WTC11 (cell line): ENCODE measurements at regions not wholly inside any gene's neighbourhood (a gene's known extent, or its start where the extent isn't known, plus 50 kb on each side); places are given as distances from the start of the nearest gene placed in this dataset.

Source experiments
- ATAC-seq: fragments of 200-7000 bp; cut with Tn5 transposase; 2 replicates; pipeline ENCODE4 v1.10.0; 2021; ENCODE audit warnings: mild to moderate bottlenecking, moderate library complexity
- CTCF ChIA-PET: fragments of 300-600 bp; sonication (Branson Sonifier 250); formaldehyde crosslinking; loops from one replicate; lab custom pipeline; 2021; ENCODE audit warnings: antibody characterized with exemption; lab: Charles Lee
- POLR2A ChIA-PET: fragments of 350-600 bp; sonication (Branson Sonifier 250); formaldehyde crosslinking; loops from one replicate; lab custom pipeline; 2021; ENCODE audit warnings: antibody characterized with exemption; lab: Charles Lee
- DNase-seq: peaks from one replicate; pipeline ENCODE4 v3.0.0; 2021; ENCODE audit warnings: low spot score
- H3K27ac Mint-ChIP-seq: 2 replicates; pipeline ENCODE4 v1.8.0; 2021; ENCODE audit warnings: mixed read lengths
- H3K27me3 Mint-ChIP-seq: 2 replicates; pipeline ENCODE4 v1.8.0; 2021; ENCODE audit warnings: low read depth, mild to moderate bottlenecking, moderate library complexity, mixed read lengths
- H3K36me3 Mint-ChIP-seq: 2 replicates; pipeline ENCODE4 v1.8.0; 2021; ENCODE audit warnings: mixed read lengths
- H3K4me1 Mint-ChIP-seq: 2 replicates; pipeline ENCODE4 v1.8.0; 2022; ENCODE audit warnings: mixed read lengths
- H3K4me3 Mint-ChIP-seq: 2 replicates; pipeline ENCODE4 v1.8.0; 2021; ENCODE audit warnings: mild to moderate bottlenecking, moderate library complexity, mixed read lengths
- H3K9me3 Mint-ChIP-seq: 2 replicates; pipeline ENCODE4 v1.8.0; 2021; ENCODE audit warnings: mixed read lengths
- CREM ChIP-seq: sonication (generic); formaldehyde crosslinking; IDR thresholded peaks from 2 replicates; pipeline ENCODE4 v1.8.1; 2022; ENCODE audit warnings: mild to moderate bottlenecking, missing genetic modification reagents, moderate library complexity
- ESRRA ChIP-seq: sonication (generic); formaldehyde crosslinking; IDR thresholded peaks from 2 replicates; pipeline ENCODE4 v1.8.1; 2022; ENCODE audit warnings: mild to moderate bottlenecking, missing genetic modification reagents, borderline replicate concordance
- FOXK1 ChIP-seq: sonication (generic); formaldehyde crosslinking; IDR thresholded peaks from 2 replicates; pipeline ENCODE4 v1.8.0; 2022; ENCODE audit warnings: mild to moderate bottlenecking, moderate library complexity, missing genetic modification reagents
- FOXP1 ChIP-seq: sonication (generic); formaldehyde crosslinking; IDR thresholded peaks from 2 replicates; pipeline ENCODE4 v1.8.0; 2022; ENCODE audit warnings: missing genetic modification reagents, mild to moderate bottlenecking, moderate library complexity, borderline replicate concordance
- GABPB1 ChIP-seq: sonication (generic); formaldehyde crosslinking; IDR thresholded peaks from 2 replicates; pipeline ENCODE4 v1.8.1; 2023; ENCODE audit warnings: mild to moderate bottlenecking, missing genetic modification reagents
- GRHL2 ChIP-seq: fragments of 250-450 bp; sonication (Bioruptor Pico); IDR thresholded peaks from 2 replicates; pipeline ENCODE4 v1.8.0; 2022; ENCODE audit warnings: mild to moderate bottlenecking, moderate library complexity; ENCODE audit not compliant: insufficient replicate concordance, severe bottlenecking
- HMGA2 ChIP-seq: fragments of 250-450 bp; sonication (Bioruptor Pico); IDR thresholded peaks from 2 replicates; pipeline ENCODE4 v1.4.0; 2021; ENCODE audit warnings: mild to moderate bottlenecking, moderate library complexity
- JAZF1 ChIP-seq: fragments of 250-450 bp; sonication (Bioruptor Pico); IDR thresholded peaks from 2 replicates; pipeline ENCODE4 v1.9.0; 2021; ENCODE audit warnings: moderate library complexity, mild to moderate bottlenecking, inconsistent platforms
- MYBL2 ChIP-seq: sonication (generic); formaldehyde crosslinking; IDR thresholded peaks from 2 replicates; pipeline ENCODE4 v1.8.1; 2023; ENCODE audit warnings: mild to moderate bottlenecking, moderate library complexity, missing genetic modification reagents
- PRRX2 ChIP-seq: fragments of 250-450 bp; sonication (Bioruptor Pico); IDR thresholded peaks from 2 replicates; pipeline ENCODE4 v1.8.0; 2021; ENCODE audit warnings: mild to moderate bottlenecking
- SMAD4 ChIP-seq: sonication (generic); formaldehyde crosslinking; IDR thresholded peaks from 2 replicates; pipeline ENCODE4 v1.8.0; 2022; ENCODE audit warnings: mild to moderate bottlenecking, missing genetic modification reagents
- SP1 ChIP-seq: sonication (generic); formaldehyde crosslinking; conservative IDR thresholded peaks from 2 replicates; pipeline ENCODE4 v1.8.1; 2022; ENCODE audit warnings: missing genetic modification reagents
- ZNF138 ChIP-seq: sonication (generic); formaldehyde crosslinking; conservative IDR thresholded peaks from 2 replicates; pipeline ENCODE4 v1.8.1; 2022; ENCODE audit warnings: mild to moderate bottlenecking, moderate library complexity, missing genetic modification reagents
- TF ChIP-seq, protein P1 (sequence below): sonication (generic); formaldehyde crosslinking; IDR thresholded peaks from 2 replicates; pipeline ENCODE4 v1.8.1; 2022; ENCODE audit warnings: missing genetic modification reagents, borderline replicate concordance
- TF ChIP-seq, protein P2 (sequence below): fragments of 250-450 bp; sonication (Bioruptor Pico); conservative IDR thresholded peaks from 2 replicates; pipeline ENCODE4 v1.9.0; 2021; ENCODE audit warnings: mild to moderate bottlenecking
- TF ChIP-seq, protein P3 (sequence below): fragments of 250-450 bp; sonication (Bioruptor Pico); IDR thresholded peaks from 2 replicates; pipeline ENCODE4 v1.9.0; 2021; ENCODE audit warnings: mild to moderate bottlenecking, borderline replicate concordance
- TF ChIP-seq, protein P4 (sequence below): sonication (generic); formaldehyde crosslinking; IDR thresholded peaks from 2 replicates; pipeline ENCODE4 v1.8.0; 2022; ENCODE audit warnings: missing genetic modification reagents
- TF ChIP-seq, protein P5 (sequence below): sonication (generic); formaldehyde crosslinking; conservative IDR thresholded peaks from 2 replicates; pipeline ENCODE4 v1.8.1; 2022; ENCODE audit warnings: mild to moderate bottlenecking, missing genetic modification reagents
- TF ChIP-seq, protein P6 (sequence below): sonication (generic); formaldehyde crosslinking; IDR thresholded peaks from 2 replicates; pipeline ENCODE4 v1.8.0; 2023; ENCODE audit warnings: mild to moderate bottlenecking, missing genetic modification reagents
- TF ChIP-seq, protein P7 (sequence below): sonication (generic); formaldehyde crosslinking; IDR thresholded peaks from 2 replicates; pipeline ENCODE4 v1.8.1; 2023; ENCODE audit warnings: mild to moderate bottlenecking, missing genetic modification reagents, moderate library complexity

DNA sequence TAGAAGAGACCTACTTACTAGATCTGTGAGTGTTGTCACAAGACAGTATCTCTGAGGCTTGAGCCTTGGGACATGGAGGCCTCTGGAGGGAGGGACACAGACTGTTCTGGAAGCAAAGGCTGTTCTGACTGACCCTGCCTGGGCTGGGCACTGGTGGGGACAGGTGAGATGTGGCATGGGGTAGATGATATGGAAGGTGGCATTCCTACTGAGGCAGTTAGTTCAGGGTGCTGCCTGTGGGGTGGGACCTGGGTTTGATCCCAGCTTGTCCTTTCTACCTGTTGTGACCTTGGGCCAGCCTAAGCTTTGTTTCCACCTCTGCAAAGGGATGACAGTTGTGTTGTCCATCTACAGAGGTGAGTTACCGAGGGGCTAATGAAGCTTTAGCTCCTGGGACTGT is 140.2 kb downstream of the C9orf50 start:
- DNase-seq, result no peak
- peaks cover 25% of the 10 kb centered on the region for H3K4me1 Mint-ChIP-seq
- H3K27ac Mint-ChIP-seq, result no peak overlapping the region
- CTCF ChIA-PET, result interaction anchor here (0.6 to 2.1 kb wide), 2 partner anchors 20 to 222 kb away, joined by 3 to 6 read pairs; no protein-coding TSS in a partner anchor
- TF ChIP-seq JAZF1 (CRISPR knock-in tag) (no peak), SMAD4 (no peak), SP1 (CRISPR knock-in tag) (no peak), CREM (no peak), ZNF138 (no peak), FOXK1 (CRISPR knock-in tag) (no peak), ESRRA (CRISPR knock-in tag) (no peak), GABPB1 (CRISPR knock-in tag) (no peak), FOXP1 (CRISPR knock-in tag) (no peak), PRRX2 (no peak), MYBL2 (CRISPR knock-in tag) (no peak), HMGA2 (no peak), GRHL2 (CRISPR knock-in tag) (no peak)
- TF ChIP-seq, protein P1, sequence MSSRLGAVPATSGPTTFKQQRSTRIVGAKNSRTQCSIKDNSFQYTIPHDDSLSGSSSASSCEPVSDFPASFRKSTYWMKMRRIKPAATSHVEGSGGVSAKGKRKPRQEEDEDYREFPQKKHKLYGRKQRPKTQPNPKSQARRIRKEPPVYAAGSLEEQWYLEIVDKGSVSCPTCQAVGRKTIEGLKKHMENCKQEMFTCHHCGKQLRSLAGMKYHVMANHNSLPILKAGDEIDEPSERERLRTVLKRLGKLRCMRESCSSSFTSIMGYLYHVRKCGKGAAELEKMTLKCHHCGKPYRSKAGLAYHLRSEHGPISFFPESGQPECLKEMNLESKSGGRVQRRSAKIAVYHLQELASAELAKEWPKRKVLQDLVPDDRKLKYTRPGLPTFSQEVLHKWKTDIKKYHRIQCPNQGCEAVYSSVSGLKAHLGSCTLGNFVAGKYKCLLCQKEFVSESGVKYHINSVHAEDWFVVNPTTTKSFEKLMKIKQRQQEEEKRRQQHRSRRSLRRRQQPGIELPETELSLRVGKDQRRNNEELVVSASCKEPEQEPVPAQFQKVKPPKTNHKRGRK (CRISPR knock-in tag), result no peak
- TF ChIP-seq, protein P2, sequence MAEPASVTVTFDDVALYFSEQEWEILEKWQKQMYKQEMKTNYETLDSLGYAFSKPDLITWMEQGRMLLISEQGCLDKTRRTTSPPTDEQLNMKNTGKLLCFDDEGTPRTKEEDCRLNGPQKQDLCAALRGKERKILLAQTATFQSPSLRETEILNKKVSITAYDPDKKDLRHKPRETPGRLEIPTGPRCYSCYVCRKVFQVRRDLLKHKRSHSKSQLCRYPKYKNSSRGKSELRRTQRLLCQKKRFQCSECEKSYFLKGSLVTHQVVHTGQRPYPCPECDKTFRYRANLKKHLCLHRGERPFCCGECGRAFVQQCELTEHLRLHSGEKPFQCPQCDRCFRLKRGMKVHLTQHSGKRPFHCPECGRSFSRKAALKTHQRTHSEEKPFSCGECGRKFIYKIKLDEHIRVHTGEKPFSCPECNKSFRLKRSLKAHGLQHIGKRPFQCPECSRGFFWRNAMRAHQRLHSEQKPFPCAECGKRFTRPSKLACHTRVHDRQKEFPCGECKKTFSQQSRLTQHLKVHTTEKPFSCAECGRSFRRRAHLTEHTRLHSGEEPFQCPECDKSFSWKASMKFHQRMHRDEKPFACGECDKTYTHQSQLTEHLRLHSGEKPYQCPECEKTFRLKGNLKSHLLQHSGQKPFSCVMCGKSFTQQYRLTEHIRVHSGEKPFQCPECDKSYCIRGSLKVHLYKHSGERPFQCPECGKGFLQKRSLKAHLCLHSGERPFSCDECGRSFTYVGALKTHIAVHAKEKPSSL (CRISPR knock-in tag), result no peak
- TF ChIP-seq, protein P3, sequence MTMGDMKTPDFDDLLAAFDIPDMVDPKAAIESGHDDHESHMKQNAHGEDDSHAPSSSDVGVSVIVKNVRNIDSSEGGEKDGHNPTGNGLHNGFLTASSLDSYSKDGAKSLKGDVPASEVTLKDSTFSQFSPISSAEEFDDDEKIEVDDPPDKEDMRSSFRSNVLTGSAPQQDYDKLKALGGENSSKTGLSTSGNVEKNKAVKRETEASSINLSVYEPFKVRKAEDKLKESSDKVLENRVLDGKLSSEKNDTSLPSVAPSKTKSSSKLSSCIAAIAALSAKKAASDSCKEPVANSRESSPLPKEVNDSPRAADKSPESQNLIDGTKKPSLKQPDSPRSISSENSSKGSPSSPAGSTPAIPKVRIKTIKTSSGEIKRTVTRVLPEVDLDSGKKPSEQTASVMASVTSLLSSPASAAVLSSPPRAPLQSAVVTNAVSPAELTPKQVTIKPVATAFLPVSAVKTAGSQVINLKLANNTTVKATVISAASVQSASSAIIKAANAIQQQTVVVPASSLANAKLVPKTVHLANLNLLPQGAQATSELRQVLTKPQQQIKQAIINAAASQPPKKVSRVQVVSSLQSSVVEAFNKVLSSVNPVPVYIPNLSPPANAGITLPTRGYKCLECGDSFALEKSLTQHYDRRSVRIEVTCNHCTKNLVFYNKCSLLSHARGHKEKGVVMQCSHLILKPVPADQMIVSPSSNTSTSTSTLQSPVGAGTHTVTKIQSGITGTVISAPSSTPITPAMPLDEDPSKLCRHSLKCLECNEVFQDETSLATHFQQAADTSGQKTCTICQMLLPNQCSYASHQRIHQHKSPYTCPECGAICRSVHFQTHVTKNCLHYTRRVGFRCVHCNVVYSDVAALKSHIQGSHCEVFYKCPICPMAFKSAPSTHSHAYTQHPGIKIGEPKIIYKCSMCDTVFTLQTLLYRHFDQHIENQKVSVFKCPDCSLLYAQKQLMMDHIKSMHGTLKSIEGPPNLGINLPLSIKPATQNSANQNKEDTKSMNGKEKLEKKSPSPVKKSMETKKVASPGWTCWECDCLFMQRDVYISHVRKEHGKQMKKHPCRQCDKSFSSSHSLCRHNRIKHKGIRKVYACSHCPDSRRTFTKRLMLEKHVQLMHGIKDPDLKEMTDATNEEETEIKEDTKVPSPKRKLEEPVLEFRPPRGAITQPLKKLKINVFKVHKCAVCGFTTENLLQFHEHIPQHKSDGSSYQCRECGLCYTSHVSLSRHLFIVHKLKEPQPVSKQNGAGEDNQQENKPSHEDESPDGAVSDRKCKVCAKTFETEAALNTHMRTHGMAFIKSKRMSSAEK (CRISPR knock-in tag), result no peak
- TF ChIP-seq, protein P4, sequence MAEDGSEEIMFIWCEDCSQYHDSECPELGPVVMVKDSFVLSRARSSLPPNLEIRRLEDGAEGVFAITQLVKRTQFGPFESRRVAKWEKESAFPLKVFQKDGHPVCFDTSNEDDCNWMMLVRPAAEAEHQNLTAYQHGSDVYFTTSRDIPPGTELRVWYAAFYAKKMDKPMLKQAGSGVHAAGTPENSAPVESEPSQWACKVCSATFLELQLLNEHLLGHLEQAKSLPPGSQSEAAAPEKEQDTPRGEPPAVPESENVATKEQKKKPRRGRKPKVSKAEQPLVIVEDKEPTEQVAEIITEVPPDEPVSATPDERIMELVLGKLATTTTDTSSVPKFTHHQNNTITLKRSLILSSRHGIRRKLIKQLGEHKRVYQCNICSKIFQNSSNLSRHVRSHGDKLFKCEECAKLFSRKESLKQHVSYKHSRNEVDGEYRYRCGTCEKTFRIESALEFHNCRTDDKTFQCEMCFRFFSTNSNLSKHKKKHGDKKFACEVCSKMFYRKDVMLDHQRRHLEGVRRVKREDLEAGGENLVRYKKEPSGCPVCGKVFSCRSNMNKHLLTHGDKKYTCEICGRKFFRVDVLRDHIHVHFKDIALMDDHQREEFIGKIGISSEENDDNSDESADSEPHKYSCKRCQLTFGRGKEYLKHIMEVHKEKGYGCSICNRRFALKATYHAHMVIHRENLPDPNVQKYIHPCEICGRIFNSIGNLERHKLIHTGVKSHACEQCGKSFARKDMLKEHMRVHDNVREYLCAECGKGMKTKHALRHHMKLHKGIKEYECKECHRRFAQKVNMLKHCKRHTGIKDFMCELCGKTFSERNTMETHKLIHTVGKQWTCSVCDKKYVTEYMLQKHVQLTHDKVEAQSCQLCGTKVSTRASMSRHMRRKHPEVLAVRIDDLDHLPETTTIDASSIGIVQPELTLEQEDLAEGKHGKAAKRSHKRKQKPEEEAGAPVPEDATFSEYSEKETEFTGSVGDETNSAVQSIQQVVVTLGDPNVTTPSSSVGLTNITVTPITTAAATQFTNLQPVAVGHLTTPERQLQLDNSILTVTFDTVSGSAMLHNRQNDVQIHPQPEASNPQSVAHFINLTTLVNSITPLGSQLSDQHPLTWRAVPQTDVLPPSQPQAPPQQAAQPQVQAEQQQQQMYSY, result no peak
- TF ChIP-seq, protein P5, sequence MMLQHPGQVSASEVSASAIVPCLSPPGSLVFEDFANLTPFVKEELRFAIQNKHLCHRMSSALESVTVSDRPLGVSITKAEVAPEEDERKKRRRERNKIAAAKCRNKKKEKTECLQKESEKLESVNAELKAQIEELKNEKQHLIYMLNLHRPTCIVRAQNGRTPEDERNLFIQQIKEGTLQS, result no peak
- TF ChIP-seq, protein P6, sequence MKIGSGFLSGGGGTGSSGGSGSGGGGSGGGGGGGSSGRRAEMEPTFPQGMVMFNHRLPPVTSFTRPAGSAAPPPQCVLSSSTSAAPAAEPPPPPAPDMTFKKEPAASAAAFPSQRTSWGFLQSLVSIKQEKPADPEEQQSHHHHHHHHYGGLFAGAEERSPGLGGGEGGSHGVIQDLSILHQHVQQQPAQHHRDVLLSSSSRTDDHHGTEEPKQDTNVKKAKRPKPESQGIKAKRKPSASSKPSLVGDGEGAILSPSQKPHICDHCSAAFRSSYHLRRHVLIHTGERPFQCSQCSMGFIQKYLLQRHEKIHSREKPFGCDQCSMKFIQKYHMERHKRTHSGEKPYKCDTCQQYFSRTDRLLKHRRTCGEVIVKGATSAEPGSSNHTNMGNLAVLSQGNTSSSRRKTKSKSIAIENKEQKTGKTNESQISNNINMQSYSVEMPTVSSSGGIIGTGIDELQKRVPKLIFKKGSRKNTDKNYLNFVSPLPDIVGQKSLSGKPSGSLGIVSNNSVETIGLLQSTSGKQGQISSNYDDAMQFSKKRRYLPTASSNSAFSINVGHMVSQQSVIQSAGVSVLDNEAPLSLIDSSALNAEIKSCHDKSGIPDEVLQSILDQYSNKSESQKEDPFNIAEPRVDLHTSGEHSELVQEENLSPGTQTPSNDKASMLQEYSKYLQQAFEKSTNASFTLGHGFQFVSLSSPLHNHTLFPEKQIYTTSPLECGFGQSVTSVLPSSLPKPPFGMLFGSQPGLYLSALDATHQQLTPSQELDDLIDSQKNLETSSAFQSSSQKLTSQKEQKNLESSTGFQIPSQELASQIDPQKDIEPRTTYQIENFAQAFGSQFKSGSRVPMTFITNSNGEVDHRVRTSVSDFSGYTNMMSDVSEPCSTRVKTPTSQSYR (CRISPR knock-in tag), result no peak
- TF ChIP-seq, protein P7, sequence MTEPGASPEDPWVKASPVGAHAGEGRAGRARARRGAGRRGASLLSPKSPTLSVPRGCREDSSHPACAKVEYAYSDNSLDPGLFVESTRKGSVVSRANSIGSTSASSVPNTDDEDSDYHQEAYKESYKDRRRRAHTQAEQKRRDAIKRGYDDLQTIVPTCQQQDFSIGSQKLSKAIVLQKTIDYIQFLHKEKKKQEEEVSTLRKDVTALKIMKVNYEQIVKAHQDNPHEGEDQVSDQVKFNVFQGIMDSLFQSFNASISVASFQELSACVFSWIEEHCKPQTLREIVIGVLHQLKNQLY (CRISPR knock-in tag), result no peak
- POLR2A ChIA-PET, result no interaction called here
- no peaks in the 10 kb centered on the region for H3K9me3 Mint-ChIP-seq
- no peak for ATAC-seq
- no peaks in the 10 kb centered on the region for H3K36me3 Mint-ChIP-seq
- H3K4me3 Mint-ChIP-seq, result no peak overlapping the region
- peaks cover 65% of the 10 kb centered on the region for H3K27me3 Mint-ChIP-seq
